Mammary epithelial cell (primary cell): ENCODE measurements at regions not wholly inside any gene's neighbourhood (a gene's known extent, or its start where the extent isn't known, plus 50 kb on each side); places are given as distances from the start of the nearest gene placed in this dataset.

Experiments
- EZH2 ChIP-seq: IDR thresholded peaks from 2 replicates; pipeline ENCODE4 v1.6.1; 2012; ENCODE audit warnings: low read length, inconsistent platforms, borderline replicate concordance
- TF ChIP-seq, protein P1 (sequence below), 2 donors: IDR thresholded peaks in 1 of 2; conservative IDR thresholded peaks in 1 of 2; 2 replicates each; pipeline ENCODE4 v1.5.1; 2011 to 2012; ENCODE audit warnings: inconsistent platforms in 2 of 2, low read length in 2 of 2, mild to moderate bottlenecking in 2 of 2, control low read depth in 1 of 2, low read depth in 1 of 2; ENCODE audit not compliant: insufficient read depth in 1 of 2; ENCODE audit errors: extremely low read depth in 1 of 2

DNA sequence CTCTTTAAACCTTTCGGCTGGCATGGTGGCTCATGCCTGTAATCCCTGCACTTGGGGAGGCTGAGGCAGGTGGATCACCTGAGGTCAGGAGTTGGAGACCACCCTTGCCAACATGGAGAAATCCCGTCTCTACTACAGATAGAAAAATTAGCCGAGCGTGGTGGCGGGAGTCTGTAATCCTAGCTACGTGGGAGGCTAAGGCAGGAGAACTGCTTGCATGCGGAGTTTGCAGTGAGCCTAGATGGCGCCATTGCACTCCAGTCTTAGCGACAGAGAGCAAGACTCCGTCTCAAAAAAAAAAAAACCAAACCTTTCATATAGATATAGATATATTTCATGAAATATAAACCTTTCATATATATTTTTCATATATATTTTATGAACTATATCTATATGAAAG, 864.7 kb downstream of the TRIB2 start:
- no peak for TF ChIP-seq EZH2
- TF ChIP-seq, protein P1, sequence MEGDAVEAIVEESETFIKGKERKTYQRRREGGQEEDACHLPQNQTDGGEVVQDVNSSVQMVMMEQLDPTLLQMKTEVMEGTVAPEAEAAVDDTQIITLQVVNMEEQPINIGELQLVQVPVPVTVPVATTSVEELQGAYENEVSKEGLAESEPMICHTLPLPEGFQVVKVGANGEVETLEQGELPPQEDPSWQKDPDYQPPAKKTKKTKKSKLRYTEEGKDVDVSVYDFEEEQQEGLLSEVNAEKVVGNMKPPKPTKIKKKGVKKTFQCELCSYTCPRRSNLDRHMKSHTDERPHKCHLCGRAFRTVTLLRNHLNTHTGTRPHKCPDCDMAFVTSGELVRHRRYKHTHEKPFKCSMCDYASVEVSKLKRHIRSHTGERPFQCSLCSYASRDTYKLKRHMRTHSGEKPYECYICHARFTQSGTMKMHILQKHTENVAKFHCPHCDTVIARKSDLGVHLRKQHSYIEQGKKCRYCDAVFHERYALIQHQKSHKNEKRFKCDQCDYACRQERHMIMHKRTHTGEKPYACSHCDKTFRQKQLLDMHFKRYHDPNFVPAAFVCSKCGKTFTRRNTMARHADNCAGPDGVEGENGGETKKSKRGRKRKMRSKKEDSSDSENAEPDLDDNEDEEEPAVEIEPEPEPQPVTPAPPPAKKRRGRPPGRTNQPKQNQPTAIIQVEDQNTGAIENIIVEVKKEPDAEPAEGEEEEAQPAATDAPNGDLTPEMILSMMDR (conservative IDR thresholded peaks at IDR 0.05 in 1 of 2, IDR thresholded peaks at IDR 0.05 in 1 of 2; ENCODE audit: extremely low read depth in 1 of 2, insufficient read depth in 1 of 2, low read depth in 1 of 2, low read length in 2 of 2): peak; percentile 16 to 41
